ENCODE measurements at regions not wholly inside any gene's neighbourhood (a gene's known extent, or its start where the extent isn't known, plus 50 kb on each side); places are given as distances from the start of the nearest gene placed in this dataset.

DNA sequence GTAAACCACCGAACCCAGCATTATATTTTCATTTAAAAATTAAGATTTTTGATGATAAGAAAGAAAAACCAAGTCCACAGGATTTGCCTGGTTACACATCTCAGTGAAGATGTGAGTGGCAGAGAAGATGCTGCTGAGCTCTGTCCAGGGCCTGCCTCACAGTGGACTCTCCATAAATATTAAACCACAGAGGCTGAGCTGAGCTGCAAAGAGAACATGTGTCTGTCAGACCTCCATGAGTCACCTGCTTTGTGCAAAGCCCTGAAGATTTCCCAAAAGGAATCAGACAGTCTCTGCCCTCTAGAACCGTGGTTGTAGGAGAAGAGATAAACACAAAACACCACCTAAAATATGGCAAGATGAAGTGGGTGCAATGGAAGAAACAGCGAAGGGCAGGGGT lies 127.2 kb upstream of the TSC22D1 start:
- TF ChIP-seq, protein P1, sequence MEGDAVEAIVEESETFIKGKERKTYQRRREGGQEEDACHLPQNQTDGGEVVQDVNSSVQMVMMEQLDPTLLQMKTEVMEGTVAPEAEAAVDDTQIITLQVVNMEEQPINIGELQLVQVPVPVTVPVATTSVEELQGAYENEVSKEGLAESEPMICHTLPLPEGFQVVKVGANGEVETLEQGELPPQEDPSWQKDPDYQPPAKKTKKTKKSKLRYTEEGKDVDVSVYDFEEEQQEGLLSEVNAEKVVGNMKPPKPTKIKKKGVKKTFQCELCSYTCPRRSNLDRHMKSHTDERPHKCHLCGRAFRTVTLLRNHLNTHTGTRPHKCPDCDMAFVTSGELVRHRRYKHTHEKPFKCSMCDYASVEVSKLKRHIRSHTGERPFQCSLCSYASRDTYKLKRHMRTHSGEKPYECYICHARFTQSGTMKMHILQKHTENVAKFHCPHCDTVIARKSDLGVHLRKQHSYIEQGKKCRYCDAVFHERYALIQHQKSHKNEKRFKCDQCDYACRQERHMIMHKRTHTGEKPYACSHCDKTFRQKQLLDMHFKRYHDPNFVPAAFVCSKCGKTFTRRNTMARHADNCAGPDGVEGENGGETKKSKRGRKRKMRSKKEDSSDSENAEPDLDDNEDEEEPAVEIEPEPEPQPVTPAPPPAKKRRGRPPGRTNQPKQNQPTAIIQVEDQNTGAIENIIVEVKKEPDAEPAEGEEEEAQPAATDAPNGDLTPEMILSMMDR (conservative IDR thresholded peaks at IDR 0.05; ENCODE audit: low read depth, low read length) = no peak
- no peak for TF ChIP-seq EZH2 (IDR thresholded peaks at IDR 0.05; ENCODE audit: low read length, unreplicated experiment)

Measured in PC-3 (cell line).